Stimulated activated CD4-positive, alpha-beta T cell treated with anti-CD3 and anti-CD28 coated beads, TNF-alpha, amount 100 ng/mL, for 1 hour (primary cell): ENCODE measurements at regions not wholly inside any gene's neighbourhood (a gene's known extent, or its start where the extent isn't known, plus 50 kb on each side); places are given as distances from the start of the nearest gene placed in this dataset.
"Not testable (repeated sequence)": the region's sequence is repeated elsewhere in the genome, so short reads cannot be mapped to it uniquely, and the experiment has no call there.

Experiments
- DNase-seq, 3 donors: peaks; one replicate each; pipeline ENCODE4 v3.0.0-alpha.2; 2020; ENCODE audit warnings: low read depth in 3 of 3, low spot score in 1 of 3

- DNase-seq: no peak
Measured at GRCh38 chr3:187481426-187481825, 113.2 kb downstream of the RTP4 start.

GRCh38 chr3:187475613-187476012 is 107.4 kb downstream of the RTP4 start:
- DNase-seq: not testable (repeated sequence)

- no peak for DNase-seq
Measured at GRCh38 chr3:187473778-187474406, 105.7 kb downstream of the RTP4 start.

GRCh38 chr3:187466306-187466705 is 98.1 kb downstream of the RTP4 start:
- not testable (repeated sequence) for DNase-seq

- no peak for DNase-seq
Measured at GRCh38 chr3:187465503-187465902, 97.3 kb downstream of the RTP4 start.

GRCh38 chr3:187464682-187465081 is 96.5 kb downstream of the RTP4 start:
- DNase-seq: no peak

- no peak for DNase-seq
Measured at GRCh38 chr3:187458921-187459320, 90.7 kb downstream of the RTP4 start.

- DNase-seq: no peak
Measured at GRCh38 chr3:187458383-187458782, 90.2 kb downstream of the RTP4 start.

GRCh38 chr3:187456250-187456649 is 88.1 kb downstream of the RTP4 start:
- DNase-seq: no peak

GRCh38 chr3:187454085-187454815 is 86.1 kb downstream of the RTP4 start:
- DNase-seq: no peak

GRCh38 chr3:187450431-187451190 is 82.4 kb downstream of the RTP4 start:
- no peak for DNase-seq

- no peak for DNase-seq
Measured at GRCh38 chr3:187448674-187449073, 80.5 kb downstream of the RTP4 start.

GRCh38 chr3:187447737-187448136 is 79.6 kb downstream of the RTP4 start:
- no peak for DNase-seq

- no peak for DNase-seq
Measured at GRCh38 chr3:187445356-187445755, 77.2 kb downstream of the RTP4 start.

- DNase-seq: no peak
Measured at GRCh38 chr3:187434524-187434923, 66.3 kb downstream of the RTP4 start.

- no peak for DNase-seq
Measured at GRCh38 chr3:187430576-187430975, 62.4 kb downstream of the RTP4 start.
